NCI-H82 (cell line): ENCODE measurements at regions not wholly inside any gene's neighbourhood (a gene's known extent, or its start where the extent isn't known, plus 50 kb on each side); places are given as distances from the start of the nearest gene placed in this dataset.

Experiments
- DNase-seq: peaks from one replicate; lab custom pipeline; 2025; lab: John Stamatoyannopoulos, UW

- no peak for DNase-seq
These were observed 83.7 kb downstream of the MBL2 start for GRCh38 chr10:52688899-52689298.

- no peak for DNase-seq
These were observed 76.4 kb downstream of the MBL2 start for GRCh38 chr10:52696232-52696631.

GRCh38 chr10:52701647-52702046, 70.9 kb downstream of the MBL2 start:
- DNase-seq: no peak

- DNase-seq: no peak
These were observed 69.1 kb downstream of the MBL2 start for GRCh38 chr10:52703451-52703850.

- DNase-seq: no peak
These were observed 68.7 kb downstream of the MBL2 start for GRCh38 chr10:52703898-52704297.

GRCh38 chr10:52706332-52707070, 66.1 kb downstream of the MBL2 start:
- no peak for DNase-seq
